Right lobe of liver (tissue), 4 donors: ENCODE measurements at regions not wholly inside any gene's neighbourhood (a gene's known extent, or its start where the extent isn't known, plus 50 kb on each side); places are given as distances from the start of the nearest gene placed in this dataset.

Experiments
- CTCF ChIP-seq, 4 donors: fragments of 200-600 bp in 3 of 4; fragments of 450-650 bp in 1 of 4; IDR thresholded peaks; one replicate each; pipeline versions ENCODE4 v1.5.1 to v1.8.0; 2016 to 2022; ENCODE audit warnings: antibody characterized with exemption in 4 of 4, mild to moderate bottlenecking in 2 of 4
- POLR2A ChIP-seq: fragments of 450-650 bp; IDR thresholded peaks from one replicate; pipeline ENCODE4 v1.6.1; 2017; ENCODE audit warnings: antibody characterized with exemption, mild to moderate bottlenecking
- donor health status: DM: no; HTN: no; CAD: no.
- donor health status: DM: no; HTN: no; CAD: no.
- donor health status: DM: no; HTN: yes; CAD: no.

GRCh38 chr3:76965122-76965725, 74.7 kb upstream of the ROBO2 start:
- TF ChIP-seq CTCF (IDR thresholded peaks at IDR 0.05) (no peak), POLR2A (no peak)
